ENCODE measurements at regions not wholly inside any gene's neighbourhood (a gene's known extent, or its start where the extent isn't known, plus 50 kb on each side); places are given as distances from the start of the nearest gene placed in this dataset.

GRCh38 chr11:81647374-81647773 is 1086.3 kb downstream of the FAM181B start:
- no peaks in the 10 kb centered on the region for H3K36me3 ChIP-seq (ENCODE audit: insufficient read depth, low read length)
- no peak overlapping the region for H3K27ac ChIP-seq (ENCODE audit: low read depth in 1 of 2, low read length in 2 of 2)
- Mint-ChIP-seq H3K27me3 (peaks cover 23% of the 10 kb centered on the region), H3K27ac (no peak overlapping the region), H3K9me3 (no peaks in the 10 kb centered on the region), H3K4me1 (ENCODE audit: low read depth) (no peaks in the 10 kb centered on the region), H3K4me3 (no peak overlapping the region), H3K36me3 (ENCODE audit: low read depth) (no peaks in the 10 kb centered on the region)
- POLR2A ChIA-PET: no interaction called here
- peaks cover 0 to 3% of the 10 kb centered on the region in 2 experiments for H3K27me3 ChIP-seq (ENCODE audit: control insufficient read depth in 1 of 2, insufficient read depth in 2 of 2, low read length in 2 of 2)
- DNase-seq (no peak), ATAC-seq (ENCODE audit: poor library complexity) (no peak)
- H3K4me1 ChIP-seq (ENCODE audit: insufficient read depth, low read length): no peaks in the 10 kb centered on the region
- no peak overlapping the region for H3K4me3 ChIP-seq (ENCODE audit: low read length)
- TF ChIP-seq CTCF (IDR thresholded peaks at IDR 0.05): no peak
- CTCF ChIA-PET: no interaction called here
- H3K9me3 ChIP-seq (ENCODE audit: control insufficient read depth in 1 of 2, insufficient read depth in 1 of 2, low read length in 2 of 2): peaks cover 0 to 5% of the 10 kb centered on the region in 2 experiments
- intact Hi-C loops (cut with DNase I, micrococcal nuclease): loop anchor here in 1 of 2 experiments (5.0 kb wide), 1 partner anchor 1050 kb away; no protein-coding TSS in a partner anchor

GRCh38 chr11:81644239-81644840 is 1089.3 kb downstream of the FAM181B start:
- ATAC-seq (ENCODE audit: poor library complexity) (peak; percentile 66), DNase-seq (peak in 3 of 14 experiments; percentile 43 to 48 (median 46))
- ChIA-PET POLR2A (no interaction called here), CTCF (interaction anchor here (1.0 kb wide), 1 partner anchor 11 kb away, joined by 3 read pairs; no protein-coding TSS in a partner anchor)
- H3K27me3 Mint-ChIP-seq: peaks cover 21% of the 10 kb centered on the region
- Histone ChIP-seq H3K27ac (ENCODE audit: low read depth in 1 of 2, low read length in 2 of 2) (no peak overlapping the region), H3K27me3 (ENCODE audit: control insufficient read depth in 1 of 2, insufficient read depth in 2 of 2, low read length in 2 of 2) (peaks cover 0 to 3% of the 10 kb centered on the region in 2 experiments), H3K9me3 (ENCODE audit: control insufficient read depth in 1 of 2, insufficient read depth in 1 of 2, low read length in 2 of 2) (peaks cover 0 to 5% of the 10 kb centered on the region in 2 experiments), H3K36me3 (ENCODE audit: insufficient read depth, low read length) (no peaks in the 10 kb centered on the region), H3K4me1 (ENCODE audit: insufficient read depth, low read length) (no peaks in the 10 kb centered on the region), H3K4me3 (ENCODE audit: low read length) (no peak overlapping the region)
- H3K4me1 Mint-ChIP-seq (ENCODE audit: low read depth): no peaks in the 10 kb centered on the region
- H3K9me3 Mint-ChIP-seq: no peaks in the 10 kb centered on the region
- peak; percentile 80 for TF ChIP-seq CTCF (IDR thresholded peaks at IDR 0.05)
- no peaks in the 10 kb centered on the region for H3K36me3 Mint-ChIP-seq (ENCODE audit: low read depth)
- intact Hi-C loops (cut with DNase I, micrococcal nuclease): loop anchor here (1.0 to 5.0 kb wide), 5 partner anchors 143 to 585 kb away; no protein-coding TSS in a partner anchor
- no peak overlapping the region for H3K27ac Mint-ChIP-seq
- H3K4me3 Mint-ChIP-seq: no peak overlapping the region

DNA sequence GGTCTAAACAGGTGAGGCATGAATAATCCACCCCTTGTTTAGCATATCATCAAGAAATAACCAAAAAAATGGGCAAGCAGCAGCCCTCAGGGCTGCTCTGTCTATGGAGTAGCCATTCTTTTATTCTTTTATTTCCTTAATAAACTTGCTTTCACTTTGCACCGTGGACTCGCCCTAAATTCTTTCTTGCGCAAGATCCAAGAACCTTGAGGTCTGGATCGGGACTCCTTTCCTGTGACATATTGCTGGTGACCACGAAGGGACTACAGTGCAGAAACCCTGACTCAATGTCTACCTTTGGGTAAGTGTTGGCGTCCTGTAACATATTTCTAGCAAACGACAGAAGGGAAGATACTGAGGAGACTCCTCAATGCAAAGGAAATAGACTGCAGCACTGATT is 1099.2 kb downstream of the FAM181B start:
- intact Hi-C loops (cut with DNase I, micrococcal nuclease): no loop called here
- no peak overlapping the region for H3K27ac ChIP-seq (ENCODE audit: low read depth in 1 of 2, low read length in 2 of 2)
- H3K36me3 Mint-ChIP-seq (ENCODE audit: low read depth): no peaks in the 10 kb centered on the region
- H3K4me3 Mint-ChIP-seq: no peak overlapping the region
- no peaks in the 10 kb centered on the region for H3K4me1 Mint-ChIP-seq (ENCODE audit: low read depth)
- ChIA-PET CTCF (no interaction called here), POLR2A (no interaction called here)
- peaks cover 14% of the 10 kb centered on the region for H3K27me3 Mint-ChIP-seq
- H3K9me3 ChIP-seq (ENCODE audit: control insufficient read depth in 1 of 2, insufficient read depth in 1 of 2, low read length in 2 of 2): no peaks in the 10 kb centered on the region
- H3K4me3 ChIP-seq (ENCODE audit: low read length): no peak overlapping the region
- no peaks in the 10 kb centered on the region for H3K4me1 ChIP-seq (ENCODE audit: insufficient read depth, low read length)
- no peak overlapping the region for H3K27ac Mint-ChIP-seq
- ATAC-seq (ENCODE audit: poor library complexity): no peak
- H3K27me3 ChIP-seq (ENCODE audit: control insufficient read depth in 1 of 2, insufficient read depth in 2 of 2, low read length in 2 of 2): no peaks in the 10 kb centered on the region
- no peak for TF ChIP-seq CTCF (IDR thresholded peaks at IDR 0.05)
- DNase-seq: no peak
- no peaks in the 10 kb centered on the region for H3K36me3 ChIP-seq (ENCODE audit: insufficient read depth, low read length)
- H3K9me3 Mint-ChIP-seq: no peaks in the 10 kb centered on the region

Data from CD4-positive, alpha-beta T cell (primary cell).